HG03354 (cell line): ENCODE measurements at regions not wholly inside any gene's neighbourhood (a gene's known extent, or its start where the extent isn't known, plus 50 kb on each side); places are given as distances from the start of the nearest gene placed in this dataset.

Source experiments
- ATAC-seq: cut with Tn5 transposase; IDR thresholded peaks from one replicate; pipeline ENCODE4 v1.9.1; 2021; ENCODE audit warnings: mild to moderate bottlenecking; ENCODE audit not compliant: unreplicated experiment, poor library complexity, severe bottlenecking

GRCh38 chr5:56349461-56349860 is 116.3 kb upstream of the ANKRD55 start:
- ATAC-seq = no peak

DNA sequence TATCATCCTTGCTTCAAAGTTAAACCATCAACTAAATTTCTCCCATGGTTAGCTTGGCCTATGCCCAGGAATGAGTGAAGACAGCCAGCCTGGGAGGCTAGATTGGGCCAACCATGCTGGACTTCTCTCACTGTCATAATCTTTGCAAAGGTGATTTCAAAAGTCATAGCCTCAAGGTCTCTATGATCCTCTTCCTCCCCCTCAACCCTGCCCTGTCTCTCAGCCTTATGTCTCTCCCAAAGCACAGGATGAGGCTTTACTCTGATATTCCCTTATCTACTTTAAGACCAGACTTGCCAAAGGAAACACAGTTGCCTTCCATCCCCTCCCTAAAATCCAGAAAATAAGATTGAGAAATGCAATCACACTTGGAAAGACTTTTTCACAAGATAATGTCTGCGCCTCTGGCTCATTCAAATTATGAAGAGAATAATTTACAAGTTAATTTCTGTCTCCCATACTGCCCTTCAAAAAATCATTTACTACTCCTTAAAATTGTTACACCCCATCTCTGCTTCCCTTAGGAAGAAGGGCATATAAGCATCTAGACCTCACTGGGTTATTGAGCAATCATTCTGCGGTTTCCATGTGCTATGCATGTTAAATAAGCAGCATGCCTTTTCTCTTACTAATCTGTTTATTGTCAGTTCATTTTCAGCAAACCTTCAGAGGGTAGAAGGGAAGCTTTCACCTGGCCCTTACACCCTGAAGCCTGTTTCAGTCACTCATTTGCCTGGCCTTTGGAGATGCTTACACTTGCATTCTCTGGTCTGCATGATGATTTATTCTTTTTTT is 113.8 kb upstream of the ANKRD55 start:
- no peak for ATAC-seq

DNA sequence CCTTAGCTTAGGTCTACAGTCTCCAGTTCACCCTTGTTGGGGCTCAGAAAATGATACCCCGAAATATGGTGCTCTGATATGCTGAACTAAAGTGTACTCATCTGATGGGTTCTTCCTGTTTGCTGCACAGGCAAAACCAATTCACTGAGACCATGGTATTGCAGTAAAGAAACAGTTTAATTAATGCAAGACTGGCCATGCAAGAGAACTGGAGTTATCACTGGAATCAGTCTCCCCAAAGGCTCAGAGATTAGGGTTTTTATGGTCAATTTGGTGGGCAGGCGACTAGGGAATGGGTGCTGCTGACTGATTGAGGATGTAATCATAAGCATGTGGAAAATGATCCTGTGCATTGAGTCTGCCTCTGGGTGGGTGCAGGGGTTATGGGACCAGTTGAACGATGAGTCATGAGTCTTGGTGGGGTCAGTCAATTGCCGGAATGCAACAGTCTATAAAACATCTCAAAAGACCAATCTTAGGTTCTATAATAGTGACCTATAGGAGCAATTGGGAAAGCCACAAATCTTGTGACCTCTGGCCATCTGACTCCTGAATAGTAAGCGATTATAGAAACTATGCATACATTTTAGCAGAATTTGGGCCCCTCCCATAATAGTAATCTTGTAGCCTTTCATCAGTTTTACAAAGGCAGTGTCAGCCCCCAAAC is 113.0 kb upstream of the ANKRD55 start:
- no peak for ATAC-seq

DNA sequence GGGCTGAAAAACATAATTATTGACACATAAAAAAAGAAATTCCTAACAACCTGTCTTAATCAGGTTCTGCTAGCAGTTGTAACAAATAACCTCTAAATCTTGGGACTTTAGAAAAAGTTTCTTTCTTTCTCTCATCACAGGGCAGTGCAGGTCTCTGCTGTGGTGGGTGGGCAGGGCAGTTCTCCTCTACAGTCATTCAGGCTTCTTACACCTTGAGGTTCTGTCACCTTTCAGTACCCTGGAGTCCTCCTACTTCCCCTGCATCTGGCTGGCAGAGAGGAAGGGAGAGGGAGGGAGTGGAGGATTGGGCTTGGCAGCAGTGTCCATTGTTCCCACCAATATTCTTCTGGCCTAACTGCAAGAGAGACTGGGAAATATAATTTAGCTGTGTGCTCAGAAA is 112.2 kb upstream of the ANKRD55 start:
- no peak for ATAC-seq

GRCh38 chr5:56344594-56344993 is 111.5 kb upstream of the ANKRD55 start:
- ATAC-seq = no peak

GRCh38 chr5:56343988-56344387 is 110.9 kb upstream of the ANKRD55 start:
- no peak for ATAC-seq

DNA sequence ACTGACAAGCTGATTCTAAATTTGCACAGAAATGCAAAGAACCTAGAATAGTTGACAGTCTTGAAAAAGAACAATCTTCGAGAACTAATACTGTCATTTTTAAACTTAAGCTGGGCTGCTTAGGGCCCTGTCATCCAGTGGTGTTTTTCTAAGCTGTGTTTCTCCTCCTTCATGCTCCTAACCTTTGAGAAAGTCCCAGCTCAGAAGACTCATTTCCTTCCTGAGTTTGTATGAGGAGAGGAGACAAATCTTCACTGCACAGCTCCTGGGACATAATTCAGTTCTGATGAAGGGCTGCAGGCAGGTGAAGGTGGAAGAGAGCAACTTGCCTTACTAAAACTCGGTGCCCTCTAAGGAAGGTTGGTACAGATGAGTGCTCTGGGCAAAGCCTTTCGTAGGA is 109.5 kb upstream of the ANKRD55 start:
- ATAC-seq = no peak

- no peak for ATAC-seq
These were observed 107.3 kb upstream of the ANKRD55 start for GRCh38 chr5:56340196-56340980.

DNA sequence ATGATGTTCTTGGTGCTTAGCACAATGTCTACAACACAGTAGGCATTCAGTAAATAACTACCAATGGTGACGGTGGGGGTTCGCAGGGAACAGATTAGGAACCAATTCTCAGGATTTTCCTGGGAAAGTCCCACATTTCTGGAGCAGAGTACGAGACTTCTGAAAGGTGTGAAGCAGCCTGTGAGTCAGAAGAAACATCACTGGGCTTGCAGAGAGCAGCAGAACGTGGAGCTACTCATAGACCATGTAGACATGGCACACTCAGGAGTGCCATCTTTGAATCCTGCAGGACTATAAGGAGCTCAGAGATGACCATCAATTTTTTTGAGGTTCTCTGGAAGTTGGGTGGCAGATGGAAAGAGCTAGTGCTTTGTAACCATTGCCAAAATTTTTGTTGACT is 106.6 kb upstream of the ANKRD55 start:
- ATAC-seq = no peak

DNA sequence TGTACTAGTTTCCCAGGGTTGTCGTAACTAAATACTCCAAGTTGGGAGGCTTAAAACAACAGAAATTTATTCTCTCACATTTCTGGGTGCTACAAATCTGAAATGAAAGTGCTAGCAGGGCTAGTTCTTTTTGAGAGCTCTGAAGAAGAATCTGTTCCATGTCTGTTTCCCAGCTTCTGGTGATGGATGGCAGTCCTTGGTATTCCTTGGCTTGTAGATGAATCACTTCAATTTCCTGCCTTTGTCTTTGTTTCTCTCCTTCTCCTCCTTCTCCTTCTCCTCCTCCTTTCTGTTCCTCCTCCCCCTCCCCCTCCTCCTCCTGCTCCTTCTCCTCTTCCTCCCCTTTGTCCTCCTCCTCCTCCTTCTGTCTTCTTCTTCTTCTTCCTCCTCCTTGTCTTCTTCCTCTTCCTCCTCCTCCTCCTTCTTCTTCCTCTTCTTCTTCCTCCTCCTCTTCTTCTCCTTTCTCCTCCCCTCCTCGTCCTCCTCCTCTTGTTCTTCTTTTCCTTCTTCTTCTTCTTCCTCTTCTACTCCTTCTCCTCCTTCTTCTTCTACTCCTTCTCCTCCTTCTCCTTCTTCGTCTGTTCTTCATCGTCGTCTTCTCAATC is 104.7 kb upstream of the ANKRD55 start:
- ATAC-seq = no peak

- ATAC-seq = no peak
These were observed 102.1 kb upstream of the ANKRD55 start for GRCh38 chr5:56335212-56335611.

GRCh38 chr5:56330806-56331205 is 97.7 kb upstream of the ANKRD55 start:
- no peak for ATAC-seq

GRCh38 chr5:56330167-56330566 is 97.0 kb upstream of the ANKRD55 start:
- ATAC-seq = no peak

GRCh38 chr5:56329652-56330051 is 96.5 kb upstream of the ANKRD55 start:
- ATAC-seq = peak; percentile 45

DNA sequence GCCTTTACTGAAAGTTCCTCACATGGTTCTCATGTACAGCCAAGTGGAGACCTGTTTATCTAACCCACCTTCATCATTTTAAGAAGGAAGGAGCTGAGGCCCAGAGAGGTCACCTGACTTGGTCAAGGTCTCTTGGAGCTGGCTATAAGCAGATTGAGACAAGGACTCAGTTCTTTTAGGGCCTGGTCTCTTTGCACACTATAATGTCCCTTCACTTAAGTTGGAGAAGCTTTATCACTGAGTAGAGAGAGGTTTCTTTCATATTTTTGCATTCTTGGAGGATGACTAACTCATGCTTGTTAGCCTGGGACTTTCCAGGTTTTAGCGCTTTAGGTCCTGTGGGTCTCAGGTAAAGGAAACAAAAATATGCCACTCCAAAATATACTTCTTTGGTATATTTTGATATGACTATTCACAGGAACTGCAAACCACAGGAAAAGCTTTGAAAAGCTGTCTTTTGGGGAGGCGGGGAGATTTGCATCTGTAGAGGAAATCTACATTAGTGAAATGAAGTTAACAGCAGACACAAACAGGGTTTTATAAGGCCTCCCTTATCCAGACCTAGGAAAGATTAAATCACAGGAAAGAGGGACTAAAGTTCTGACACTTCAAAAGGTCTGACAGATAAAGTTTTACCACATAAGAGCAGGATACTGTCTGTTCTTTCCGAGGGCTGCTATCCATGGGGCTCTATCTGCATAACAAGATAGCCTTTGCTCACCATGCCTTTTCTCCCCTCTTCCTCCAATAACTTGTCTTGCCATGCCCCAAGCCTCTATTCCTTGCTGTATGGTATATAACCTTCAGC is 95.8 kb upstream of the ANKRD55 start:
- peak; percentile 39 for ATAC-seq

DNA sequence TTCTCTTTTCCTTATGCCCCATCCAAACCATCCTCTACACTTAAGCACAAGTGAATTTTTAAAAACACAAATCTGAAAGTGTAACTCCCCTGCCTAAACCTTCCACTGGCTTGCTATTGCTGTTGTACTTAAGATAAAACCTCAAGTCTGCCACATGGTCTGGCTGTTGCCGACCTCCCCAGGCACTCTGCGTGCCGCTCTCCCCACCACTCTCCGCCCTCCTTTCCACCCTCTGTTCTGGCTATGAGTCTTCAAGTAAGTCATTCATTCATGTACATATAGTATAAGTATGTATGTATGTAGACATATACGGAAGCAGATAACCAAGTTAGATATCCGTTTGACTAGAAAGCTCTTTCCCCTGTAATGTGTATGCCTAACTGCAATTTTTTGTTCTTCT is 94.7 kb upstream of the ANKRD55 start:
- peak; percentile 92 for ATAC-seq

GRCh38 chr5:56326770-56327169 is 93.6 kb upstream of the ANKRD55 start:
- no peak for ATAC-seq

DNA sequence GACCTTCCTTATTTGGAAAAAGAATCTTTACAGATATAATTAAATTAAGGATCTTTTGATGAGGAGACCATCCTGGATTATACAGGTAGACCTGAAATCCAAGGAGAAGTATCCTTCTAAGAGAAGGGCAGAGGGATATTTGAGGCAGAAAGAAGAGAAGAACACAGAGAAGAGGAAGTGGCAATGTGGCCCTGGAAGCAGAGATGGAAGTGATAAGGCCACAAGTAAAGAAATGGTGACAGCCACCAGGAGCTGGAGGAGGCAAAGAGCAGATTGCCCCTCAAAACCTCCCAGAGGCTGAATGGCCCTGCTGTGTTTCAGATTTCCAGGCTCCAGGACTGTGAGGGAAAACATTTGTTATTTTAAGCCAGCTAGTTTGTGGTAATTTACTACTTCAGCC is 93.0 kb upstream of the ANKRD55 start:
- ATAC-seq = no peak

DNA sequence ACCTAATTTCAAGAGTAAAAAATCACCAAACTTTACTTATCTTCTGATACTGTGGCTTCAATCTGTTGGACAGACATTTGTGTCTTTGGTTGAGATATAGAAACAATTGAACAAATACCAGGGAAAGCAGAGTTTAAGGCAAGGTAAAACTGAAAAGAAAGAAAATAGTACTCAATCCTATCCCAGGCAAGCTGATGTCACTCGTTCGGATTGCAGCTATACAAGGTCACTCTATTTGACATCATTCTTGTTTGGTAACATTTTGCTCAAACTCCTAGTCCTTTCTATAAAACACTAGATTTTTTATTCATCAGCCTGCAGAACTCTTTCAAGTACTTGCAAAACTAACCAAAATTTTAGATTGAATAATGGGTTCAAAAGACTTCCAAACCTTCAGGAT is 91.9 kb upstream of the ANKRD55 start:
- no peak for ATAC-seq

DNA sequence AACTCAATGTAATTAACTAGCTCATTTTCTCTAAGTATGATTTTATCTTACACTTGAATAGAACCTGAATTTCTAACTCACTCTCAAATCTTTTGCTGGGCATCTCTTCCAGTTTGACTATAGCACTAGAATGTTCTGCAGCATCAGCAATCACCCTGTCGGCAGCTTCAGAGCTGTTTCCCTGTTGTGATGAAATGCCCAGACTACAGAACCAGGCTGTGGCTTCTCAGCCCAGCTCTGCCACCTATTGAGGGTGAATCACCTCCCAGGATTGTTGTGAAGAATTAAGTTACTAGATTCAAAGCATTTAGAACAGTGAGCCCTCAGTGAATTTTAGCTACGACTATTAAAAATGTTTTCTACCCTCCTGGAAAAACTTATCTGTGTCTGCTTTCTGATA is 90.4 kb upstream of the ANKRD55 start:
- no peak for ATAC-seq
